Colonic mucosa (tissue), 4 donors: ENCODE measurements at regions not wholly inside any gene's neighbourhood (a gene's known extent, or its start where the extent isn't known, plus 50 kb on each side); places are given as distances from the start of the nearest gene placed in this dataset.

ENCODE experiments used
- DNase-seq: peaks from one replicate; pipeline ENCODE4 v3.0.0-alpha.2; 2020
- H3K27ac ChIP-seq: fragments of 200-600 bp; one replicate; pipeline ENCODE4 v1.8.0; 2021
- H3K27me3 ChIP-seq: fragments of 200-600 bp; one replicate; pipeline ENCODE4 v1.8.0; 2021
- H3K36me3 ChIP-seq: fragments of 200-600 bp; one replicate; pipeline ENCODE4 v1.8.0; 2021
- H3K4me1 ChIP-seq: fragments of 200-600 bp; one replicate; pipeline ENCODE4 v1.8.0; 2021; ENCODE audit warnings: mild to moderate bottlenecking
- H3K4me3 ChIP-seq: fragments of 200-600 bp; one replicate; pipeline ENCODE4 v1.8.0; 2021
- H3K9ac ChIP-seq, 2 donors: one replicate each; pipeline ENCODE4 v1.7.0; 2013; ENCODE audit warnings: control low read depth in 2 of 2, low read depth in 2 of 2, low read length in 2 of 2
- H3K9me3 ChIP-seq: fragments of 200-600 bp; one replicate; pipeline ENCODE4 v1.8.0; 2021
- CTCF ChIP-seq: fragments of 200-600 bp; IDR thresholded peaks from one replicate; pipeline ENCODE4 v1.8.0; 2022; ENCODE audit warnings: antibody characterized with exemption, mild to moderate bottlenecking
- intact Hi-C: fragments of 100-400 bp; cut with DNase I; formaldehyde crosslinking; loops from one replicate; pipeline ENCODE4 v1.14.1; 2022
- donor health status: healthy.
- donor health status: DM: no; HTN: no; CAD: no.
- donor health status: DM: no; HTN: no; CAD: no.

- H3K4me1 ChIP-seq = no peaks in the 10 kb centered on the region
- H3K4me3 ChIP-seq = no peak overlapping the region
These were observed 695.7 kb upstream of the AGA start for GRCh38 chr4:178137732-178138471.

GRCh38 chr4:178138491-178138890, 696.3 kb upstream of the AGA start:
- no peaks in the 10 kb centered on the region for H3K9me3 ChIP-seq
- H3K4me3 ChIP-seq = no peak overlapping the region
- TF ChIP-seq CTCF = no peak
- no peaks in the 10 kb centered on the region for H3K36me3 ChIP-seq
- DNase-seq = no peak
- H3K4me1 ChIP-seq = no peaks in the 10 kb centered on the region
- no peak overlapping the region for H3K27ac ChIP-seq
- no peak overlapping the region for H3K9ac ChIP-seq
- intact Hi-C loops = no loop called here
- H3K27me3 ChIP-seq = no peaks in the 10 kb centered on the region

More at GRCh38 chr4:178137732-178138471, 695.7 kb upstream of the AGA start:
- Histone ChIP-seq H3K27me3 (no peaks in the 10 kb centered on the region), H3K9me3 (no peaks in the 10 kb centered on the region), H3K36me3 (no peaks in the 10 kb centered on the region), H3K9ac (no peak overlapping the region), H3K27ac (no peak overlapping the region)
- TF ChIP-seq CTCF = no peak
- no peak for DNase-seq
- intact Hi-C loops = no loop called here

GRCh38 chr4:178140326-178140915, 698.2 kb upstream of the AGA start:
- no peaks in the 10 kb centered on the region for H3K36me3 ChIP-seq
- no peak overlapping the region for H3K9ac ChIP-seq
- no peak for DNase-seq
- no peaks in the 10 kb centered on the region for H3K4me1 ChIP-seq
- no peaks in the 10 kb centered on the region for H3K27me3 ChIP-seq
- no peak overlapping the region for H3K4me3 ChIP-seq
- intact Hi-C loops = no loop called here
- no peak overlapping the region for H3K27ac ChIP-seq
- TF ChIP-seq CTCF = no peak
- H3K9me3 ChIP-seq = no peaks in the 10 kb centered on the region

- TF ChIP-seq CTCF = no peak
These were observed 700.5 kb upstream of the AGA start for GRCh38 chr4:178142724-178143123.

GRCh38 chr4:178148106-178148505, 705.9 kb upstream of the AGA start:
- Histone ChIP-seq H3K36me3 (no peaks in the 10 kb centered on the region), H3K27ac (no peak overlapping the region), H3K9ac (no peak overlapping the region), H3K4me1 (no peaks in the 10 kb centered on the region), H3K4me3 (no peak overlapping the region), H3K27me3 (no peaks in the 10 kb centered on the region), H3K9me3 (no peaks in the 10 kb centered on the region)
- TF ChIP-seq CTCF = no peak
- intact Hi-C loops = no loop called here
- no peak for DNase-seq

More at GRCh38 chr4:178142724-178143123, 700.5 kb upstream of the AGA start:
- H3K4me3 ChIP-seq = no peak overlapping the region
- no peaks in the 10 kb centered on the region for H3K4me1 ChIP-seq
- no peaks in the 10 kb centered on the region for H3K9me3 ChIP-seq
- no peak for DNase-seq
- H3K36me3 ChIP-seq = no peaks in the 10 kb centered on the region
- no peak overlapping the region for H3K9ac ChIP-seq
- no peaks in the 10 kb centered on the region for H3K27me3 ChIP-seq
- no peak overlapping the region for H3K27ac ChIP-seq
- intact Hi-C loops = no loop called here
